ENCODE measurements at regions not wholly inside any gene's neighbourhood (a gene's known extent, or its start where the extent isn't known, plus 50 kb on each side); places are given as distances from the start of the nearest gene placed in this dataset.
"Not testable (repeated sequence)": the region's sequence is repeated elsewhere in the genome, so short reads cannot be mapped to it uniquely, and the experiment has no call there.

DNA sequence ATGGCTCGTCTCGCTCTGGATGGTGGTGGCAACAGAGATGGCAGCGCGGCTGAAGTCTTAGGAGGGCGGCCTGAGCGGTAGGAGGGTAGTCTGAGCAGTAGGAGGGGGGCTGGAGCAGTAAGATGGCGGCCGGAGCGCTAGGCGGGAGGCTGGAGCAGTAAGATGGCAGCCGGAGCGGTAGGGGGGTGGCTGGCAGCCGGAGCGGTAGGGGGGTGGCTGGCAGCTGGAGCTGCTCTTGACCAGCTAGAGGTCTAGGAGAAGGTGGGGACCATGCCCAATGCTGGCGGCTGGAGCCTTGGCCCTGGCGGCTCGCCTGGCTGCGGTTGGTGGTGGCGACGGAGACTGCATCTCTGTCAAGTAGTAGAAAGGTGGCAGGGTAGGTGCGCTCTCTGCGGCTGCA is 1262.7 kb downstream of the SPATA31A7 start:
- not testable (repeated sequence) for TF ChIP-seq EZH2 (IDR thresholded peaks at IDR 0.05; ENCODE audit: low read length)
- TF ChIP-seq, protein P1, sequence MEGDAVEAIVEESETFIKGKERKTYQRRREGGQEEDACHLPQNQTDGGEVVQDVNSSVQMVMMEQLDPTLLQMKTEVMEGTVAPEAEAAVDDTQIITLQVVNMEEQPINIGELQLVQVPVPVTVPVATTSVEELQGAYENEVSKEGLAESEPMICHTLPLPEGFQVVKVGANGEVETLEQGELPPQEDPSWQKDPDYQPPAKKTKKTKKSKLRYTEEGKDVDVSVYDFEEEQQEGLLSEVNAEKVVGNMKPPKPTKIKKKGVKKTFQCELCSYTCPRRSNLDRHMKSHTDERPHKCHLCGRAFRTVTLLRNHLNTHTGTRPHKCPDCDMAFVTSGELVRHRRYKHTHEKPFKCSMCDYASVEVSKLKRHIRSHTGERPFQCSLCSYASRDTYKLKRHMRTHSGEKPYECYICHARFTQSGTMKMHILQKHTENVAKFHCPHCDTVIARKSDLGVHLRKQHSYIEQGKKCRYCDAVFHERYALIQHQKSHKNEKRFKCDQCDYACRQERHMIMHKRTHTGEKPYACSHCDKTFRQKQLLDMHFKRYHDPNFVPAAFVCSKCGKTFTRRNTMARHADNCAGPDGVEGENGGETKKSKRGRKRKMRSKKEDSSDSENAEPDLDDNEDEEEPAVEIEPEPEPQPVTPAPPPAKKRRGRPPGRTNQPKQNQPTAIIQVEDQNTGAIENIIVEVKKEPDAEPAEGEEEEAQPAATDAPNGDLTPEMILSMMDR (optimal IDR thresholded peaks at IDR 0.05 in 1 of 3, IDR thresholded peaks at IDR 0.05 in 1 of 3, conservative IDR thresholded peaks at IDR 0.05 in 1 of 3; ENCODE audit: extremely low read depth in 1 of 3, insufficient read depth in 2 of 3, low read length in 3 of 3): not testable (repeated sequence)
